ENCODE measurements at regions not wholly inside any gene's neighbourhood (a gene's known extent, or its start where the extent isn't known, plus 50 kb on each side); places are given as distances from the start of the nearest gene placed in this dataset.

DNA sequence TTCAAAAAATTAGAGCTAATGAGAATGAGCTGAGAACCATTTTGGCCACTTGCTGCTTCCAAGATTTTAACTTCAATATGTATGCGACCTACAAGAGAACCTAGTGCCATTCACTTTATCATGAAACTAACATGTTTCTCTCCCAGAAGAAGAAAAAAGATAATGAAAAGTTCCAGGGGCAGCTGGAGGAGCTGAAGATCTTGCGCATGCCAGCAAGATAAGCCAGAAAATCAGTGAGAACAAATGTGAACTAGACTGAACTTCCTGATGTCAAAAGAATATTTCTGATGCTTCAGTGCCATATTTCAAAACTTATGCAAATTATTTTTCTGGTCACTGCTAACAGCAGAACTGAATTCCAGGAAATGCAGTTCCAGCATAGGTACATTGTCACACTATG, 1265.1 kb downstream of the BRINP3 start:
- no peak for TF ChIP-seq GLIS3 (CRISPR knock-in tag; IDR thresholded peaks at IDR 0.05)
- no peak for TF ChIP-seq ZC3H10 (CRISPR knock-in tag; IDR thresholded peaks at IDR 0.05)
- no peak for TF ChIP-seq PATZ1 (CRISPR knock-in tag; IDR thresholded peaks at IDR 0.05; ENCODE audit: borderline replicate concordance)
- TF ChIP-seq ZNF565 (CRISPR knock-in tag; conservative IDR thresholded peaks at IDR 0.05; ENCODE audit: low read depth) = no peak
- TF ChIP-seq CSDC2 (CRISPR knock-in tag; IDR thresholded peaks at IDR 0.05) = no peak
- no peak for ATAC-seq

DNA sequence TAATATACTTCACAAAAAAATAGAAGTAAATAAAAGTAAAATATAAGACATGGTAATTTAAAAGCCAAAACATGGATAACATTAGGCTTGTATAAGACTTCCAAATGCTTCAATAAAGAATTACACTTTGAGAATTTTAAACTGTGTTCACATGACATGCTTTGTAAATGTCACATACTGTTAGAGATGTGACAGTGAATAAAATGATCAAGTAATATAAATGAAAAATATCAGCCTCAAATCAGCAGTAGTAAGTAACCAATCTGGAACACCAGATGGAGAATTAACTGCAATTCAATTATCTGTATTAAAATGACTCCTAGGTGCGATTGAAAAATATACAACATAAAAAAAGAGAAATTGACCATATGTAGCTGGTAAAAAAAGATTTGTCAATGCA, 1260.8 kb downstream of the BRINP3 start:
- TF ChIP-seq ISL1 (CRISPR knock-in tag; IDR thresholded peaks at IDR 0.05) (no peak), TCF4 (CRISPR knock-in tag; IDR thresholded peaks at IDR 0.05; ENCODE audit: borderline replicate concordance) (no peak), RARB (CRISPR knock-in tag; IDR thresholded peaks at IDR 0.05) (no peak), ZNF70 (CRISPR knock-in tag; IDR thresholded peaks at IDR 0.05) (no peak), TSHZ2 (CRISPR knock-in tag; IDR thresholded peaks at IDR 0.05) (no peak), ZFP30 (CRISPR knock-in tag; IDR thresholded peaks at IDR 0.05) (no peak), PATZ1 (CRISPR knock-in tag; IDR thresholded peaks at IDR 0.05; ENCODE audit: borderline replicate concordance) (no peak), ZNF565 (CRISPR knock-in tag; conservative IDR thresholded peaks at IDR 0.05; ENCODE audit: low read depth) (no peak), CREB5 (CRISPR knock-in tag; IDR thresholded peaks at IDR 0.05; ENCODE audit: low read depth) (no peak), SNAI2 (CRISPR knock-in tag; IDR thresholded peaks at IDR 0.05) (no peak), ZFP3 (CRISPR knock-in tag; IDR thresholded peaks at IDR 0.05) (no peak), PPARA (CRISPR knock-in tag; IDR thresholded peaks at IDR 0.05; ENCODE audit: borderline replicate concordance) (no peak), ZNF8 (CRISPR knock-in tag; IDR thresholded peaks at IDR 0.05) (no peak), CSDC2 (CRISPR knock-in tag; IDR thresholded peaks at IDR 0.05) (no peak), ESRRG (CRISPR knock-in tag; IDR thresholded peaks at IDR 0.05) (no peak)
- TF ChIP-seq, protein P1, sequence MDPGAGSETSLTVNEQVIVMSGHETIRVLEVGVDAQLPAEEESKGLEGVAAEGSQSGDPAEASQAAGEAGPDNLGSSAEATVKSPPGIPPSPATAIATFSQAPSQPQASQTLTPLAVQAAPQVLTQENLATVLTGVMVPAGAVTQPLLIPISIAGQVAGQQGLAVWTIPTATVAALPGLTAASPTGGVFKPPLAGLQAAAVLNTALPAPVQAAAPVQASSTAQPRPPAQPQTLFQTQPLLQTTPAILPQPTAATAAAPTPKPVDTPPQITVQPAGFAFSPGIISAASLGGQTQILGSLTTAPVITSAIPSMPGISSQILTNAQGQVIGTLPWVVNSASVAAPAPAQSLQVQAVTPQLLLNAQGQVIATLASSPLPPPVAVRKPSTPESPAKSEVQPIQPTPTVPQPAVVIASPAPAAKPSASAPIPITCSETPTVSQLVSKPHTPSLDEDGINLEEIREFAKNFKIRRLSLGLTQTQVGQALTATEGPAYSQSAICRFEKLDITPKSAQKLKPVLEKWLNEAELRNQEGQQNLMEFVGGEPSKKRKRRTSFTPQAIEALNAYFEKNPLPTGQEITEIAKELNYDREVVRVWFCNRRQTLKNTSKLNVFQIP (CRISPR knock-in tag; IDR thresholded peaks at IDR 0.05; ENCODE audit: borderline replicate concordance, low read depth) = no peak
- no peak for ATAC-seq

DNA sequence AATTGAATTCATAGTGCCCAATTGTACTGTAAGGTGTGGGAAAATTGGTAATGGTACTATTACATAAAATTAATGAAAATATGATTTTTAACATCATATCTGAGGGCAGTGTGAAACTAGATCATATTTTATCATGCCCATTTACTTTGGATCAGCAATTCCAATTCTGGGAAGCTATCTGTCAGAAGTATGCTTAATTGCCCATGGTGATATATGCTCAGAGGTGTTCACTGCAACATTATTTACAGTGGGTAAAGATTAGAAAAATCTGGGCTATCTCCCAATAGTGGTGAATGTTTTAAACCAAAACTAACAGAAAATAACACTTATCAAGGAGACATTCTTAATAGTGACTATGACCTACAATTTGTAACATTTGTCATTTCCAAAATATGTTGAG, 1260.0 kb downstream of the BRINP3 start:
- TF ChIP-seq, protein P1 (CRISPR knock-in tag; IDR thresholded peaks at IDR 0.05; ENCODE audit: borderline replicate concordance, low read depth) = no peak
- no peak for TF ChIP-seq SNAI2 (CRISPR knock-in tag; IDR thresholded peaks at IDR 0.05)
- no peak for TF ChIP-seq OSR1 (CRISPR knock-in tag; IDR thresholded peaks at IDR 0.05)
- TF ChIP-seq ZC3H10 (CRISPR knock-in tag; IDR thresholded peaks at IDR 0.05) = no peak
- no peak for TF ChIP-seq RARB (CRISPR knock-in tag; IDR thresholded peaks at IDR 0.05)
- TF ChIP-seq ZNF70 (CRISPR knock-in tag; IDR thresholded peaks at IDR 0.05) = no peak
- no peak for TF ChIP-seq PATZ1 (CRISPR knock-in tag; IDR thresholded peaks at IDR 0.05; ENCODE audit: borderline replicate concordance)
- TF ChIP-seq ARNTL (CRISPR knock-in tag; IDR thresholded peaks at IDR 0.05; ENCODE audit: borderline replicate concordance, low read depth) = no peak
- TF ChIP-seq CREB5 (CRISPR knock-in tag; IDR thresholded peaks at IDR 0.05; ENCODE audit: low read depth) = no peak
- no peak for ATAC-seq

Measured in SK-N-SH treated with all-trans-retinoic acid at 6 μM for 48 hours (cell line).